Panc1 (cell line): ENCODE measurements at regions not wholly inside any gene's neighbourhood (a gene's known extent, or its start where the extent isn't known, plus 50 kb on each side); places are given as distances from the start of the nearest gene placed in this dataset.

Experiments used
- ATAC-seq: fragments of 200-7000 bp; cut with Tn5 transposase; 2 replicates; pipeline ENCODE4 v1.9.1; 2020; ENCODE audit warnings: mild to moderate bottlenecking, moderate library complexity
- BruUV-seq: library from RNA; stranded (reverse); fragments of 400-500 nt; replicated peaks from 2 replicates; lab custom pipeline; 2021; lab: Mats Ljungman, UMichigan
- CTCF ChIA-PET: fragments of 300-600 bp; sonication (Branson Sonifier 250); formaldehyde crosslinking; loops from one replicate; lab custom pipeline; 2022; ENCODE audit warnings: antibody characterized with exemption; lab: Charles Lee
- POLR2A ChIA-PET: fragments of 300-600 bp; sonication (Branson Sonifier 250); formaldehyde crosslinking; loops from one replicate; lab custom pipeline; 2022; ENCODE audit warnings: antibody characterized with exemption; lab: Charles Lee
- DNase-seq: peaks from one replicate; pipeline ENCODE4 v3.0.0-alpha.2; 2010; ENCODE audit warnings: low read depth, low spot score
- H3K27ac ChIP-seq: 2 replicates; pipeline ENCODE4 v1.5.1; 2011; ENCODE audit warnings: mild to moderate bottlenecking, low read length, inconsistent platforms
- H3K27me3 ChIP-seq: fragments of 200-500 bp; sonication (Bioruptor generic); 2 replicates; pipeline ENCODE4 v1.6.0; 2014; ENCODE audit warnings: low read length, inconsistent platforms; ENCODE audit not compliant: control insufficient read depth, insufficient read depth
- H3K36me3 ChIP-seq: fragments of 200-500 bp; sonication (Bioruptor generic); 2 replicates; pipeline ENCODE4 v1.5.1; 2014; ENCODE audit warnings: inconsistent platforms, mild to moderate bottlenecking, low read length, moderate library complexity; ENCODE audit not compliant: control insufficient read depth, insufficient read depth
- H3K4me1 ChIP-seq: 2 replicates; pipeline ENCODE4 v1.5.1; 2011; ENCODE audit warnings: inconsistent platforms, mild to moderate bottlenecking, low read length, moderate library complexity; ENCODE audit not compliant: control insufficient read depth, insufficient read depth
- H3K4me3 ChIP-seq, 2 experiments: 2 replicates each; pipeline ENCODE4 v1.5.1; 2011 to 2012; ENCODE audit warnings: low read depth in 2 of 2, low read length in 2 of 2, mild to moderate bottlenecking in 2 of 2, inconsistent platforms in 1 of 2, moderate library complexity in 1 of 2
- H3K9me3 ChIP-seq: fragments of 200-500 bp; sonication (Bioruptor generic); 2 replicates; pipeline ENCODE4 v1.5.1; 2014; ENCODE audit warnings: low read depth, mild to moderate bottlenecking, inconsistent platforms, low read length, moderate library complexity; ENCODE audit not compliant: control insufficient read depth, insufficient read depth
- CTCF ChIP-seq: fragments of 450-650 bp; IDR thresholded peaks from 2 replicates; pipeline ENCODE4 v1.5.1; 2017; ENCODE audit warnings: mild to moderate bottlenecking
- POLR2AphosphoS5 ChIP-seq: IDR thresholded peaks from 2 replicates; pipeline ENCODE4 v1.6.1; 2012; ENCODE audit warnings: mild to moderate bottlenecking, low read depth, low read length, moderate library complexity
- REST ChIP-seq, 2 experiments: IDR thresholded peaks; 2 replicates each; pipeline ENCODE4 v1.6.1; 2011 to 2012; ENCODE audit warnings: low read depth in 2 of 2, control low read depth in 1 of 2, low read length in 1 of 2, mild to moderate bottlenecking in 1 of 2, moderate library complexity in 1 of 2; ENCODE audit not compliant: insufficient read depth in 1 of 2
- SIN3A ChIP-seq: IDR thresholded peaks from 2 replicates; pipeline ENCODE4 v1.6.1; 2012; ENCODE audit warnings: low read depth, mild to moderate bottlenecking, low read length, moderate library complexity, borderline replicate concordance; ENCODE audit not compliant: insufficient read depth
- TCF7L2 ChIP-seq: IDR thresholded peaks from 2 replicates; pipeline ENCODE4 v1.6.1; 2011; ENCODE audit warnings: mild to moderate bottlenecking, low read depth, low read length, inconsistent platforms
- in situ Hi-C: cut with HindIII; loops from 2 replicates; pipeline ENCODE4 v1.10.0; 2016; ENCODE audit warnings: low sequenced_read_pairs, low pct_unique_long_range_greater_than_20kb
- intact Hi-C: fragments of 100-400 bp; cut with micrococcal nuclease; formaldehyde crosslinking; loops from one replicate; pipeline ENCODE4 v1.10.0; 2022; ENCODE audit not compliant: unreplicated experiment

GRCh38 chrX:138917781-138918180, 206.3 kb upstream of the FGF13 start:
- H3K27me3 ChIP-seq: no peaks in the 10 kb centered on the region
- no peak overlapping the region for H3K27ac ChIP-seq
- DNase-seq: no peak
- in situ Hi-C loops: no loop called here
- no peak for ATAC-seq
- intact Hi-C loops: no loop called here
- ChIA-PET CTCF (no interaction called here), POLR2A (no interaction called here)
- no peaks in the 10 kb centered on the region for H3K4me1 ChIP-seq
- H3K4me3 ChIP-seq: no peak overlapping the region
- H3K9me3 ChIP-seq: no peaks in the 10 kb centered on the region
- no peaks in the 10 kb centered on the region for H3K36me3 ChIP-seq
- BruUV-seq: no TSS peak
- TF ChIP-seq CTCF (no peak), POLR2AphosphoS5 (no peak), SIN3A (no peak), REST (IDR thresholded peaks at IDR 0.05; ENCODE audit: insufficient read depth in 1 of 2, low read depth in 2 of 2, low read length in 1 of 2) (no peak)

GRCh38 chrX:138914767-138915166, 203.2 kb upstream of the FGF13 start:
- Histone ChIP-seq H3K27me3 (no peaks in the 10 kb centered on the region), H3K4me1 (no peaks in the 10 kb centered on the region), H3K27ac (no peak overlapping the region), H3K9me3 (no peaks in the 10 kb centered on the region), H3K4me3 (no peak overlapping the region), H3K36me3 (no peaks in the 10 kb centered on the region)
- in situ Hi-C loops: no loop called here
- ChIA-PET CTCF (no interaction called here), POLR2A (no interaction called here)
- intact Hi-C loops: no loop called here
- ATAC-seq: no peak
- TF ChIP-seq TCF7L2 (no peak), REST (IDR thresholded peaks at IDR 0.05; ENCODE audit: insufficient read depth in 1 of 2, low read depth in 2 of 2, low read length in 1 of 2) (no peak), POLR2AphosphoS5 (no peak), SIN3A (no peak), CTCF (no peak)
- BruUV-seq: no TSS peak
- DNase-seq: no peak
